ENCODE measurements at regions not wholly inside any gene's neighbourhood (a gene's known extent, or its start where the extent isn't known, plus 50 kb on each side); places are given as distances from the start of the nearest gene placed in this dataset.
"Not testable (repeated sequence)": the region's sequence is repeated elsewhere in the genome, so short reads cannot be mapped to it uniquely, and the experiment has no call there.

DNA sequence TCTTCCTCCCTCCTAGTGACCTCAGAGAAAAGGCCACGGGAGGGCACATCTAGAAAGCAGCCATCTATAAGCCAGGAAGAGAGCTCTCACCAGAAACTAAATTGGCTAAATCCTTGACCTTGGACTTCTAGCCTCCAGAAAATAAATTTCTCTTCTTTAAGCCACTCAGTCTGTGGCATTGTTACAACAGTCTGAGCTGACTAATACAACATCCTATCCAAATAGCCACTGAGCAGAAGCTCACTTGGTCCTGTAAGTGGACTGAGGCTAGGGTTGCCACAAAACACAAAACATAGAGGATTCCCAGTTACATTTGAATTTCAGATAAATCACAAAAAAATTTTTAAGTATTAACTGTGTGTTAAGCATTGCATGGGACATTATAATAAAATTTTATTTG lies 383.4 kb downstream of the MLLT3 start:
- DNase-seq: no peak

DNA sequence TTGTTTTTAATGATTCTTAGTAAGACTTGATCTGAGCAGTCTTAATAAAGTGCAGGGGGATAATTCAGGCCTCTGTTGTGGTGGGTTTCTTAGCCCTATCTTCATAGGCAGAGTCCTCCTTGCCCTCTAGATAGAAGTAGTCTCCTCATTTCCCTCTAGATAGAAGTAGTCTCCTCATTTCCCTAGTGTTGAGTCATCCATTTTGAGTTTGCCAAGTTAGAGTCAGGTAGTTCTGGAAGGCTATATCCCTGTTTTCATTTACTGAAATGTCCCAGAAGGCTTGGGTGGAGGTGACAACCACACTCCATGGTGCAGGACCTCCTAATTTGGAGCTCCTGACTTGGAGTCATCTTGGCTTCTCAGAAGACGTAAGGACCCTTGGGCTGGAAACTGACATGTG lies 384.6 kb downstream of the MLLT3 start:
- DNase-seq: no peak

DNA sequence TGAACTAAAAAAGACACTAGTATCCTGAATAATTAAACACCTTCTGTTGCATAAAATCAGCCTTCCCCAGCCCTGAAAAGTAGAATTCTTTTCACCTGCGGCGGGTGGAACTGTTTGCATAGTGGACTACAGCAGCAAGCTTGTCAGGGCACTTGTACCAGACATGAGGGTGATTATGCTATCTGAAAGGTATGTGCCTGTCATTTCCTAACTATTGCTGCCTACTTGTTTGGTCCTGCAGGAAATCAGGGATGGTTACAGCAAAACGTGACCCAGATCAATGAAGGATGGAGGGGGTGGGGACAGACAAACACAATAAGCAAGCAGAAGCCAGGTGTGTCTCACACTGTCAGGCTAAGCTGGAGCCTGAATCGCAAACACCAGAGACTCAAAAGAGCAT lies 385.6 kb downstream of the MLLT3 start:
- DNase-seq: no peak

DNA sequence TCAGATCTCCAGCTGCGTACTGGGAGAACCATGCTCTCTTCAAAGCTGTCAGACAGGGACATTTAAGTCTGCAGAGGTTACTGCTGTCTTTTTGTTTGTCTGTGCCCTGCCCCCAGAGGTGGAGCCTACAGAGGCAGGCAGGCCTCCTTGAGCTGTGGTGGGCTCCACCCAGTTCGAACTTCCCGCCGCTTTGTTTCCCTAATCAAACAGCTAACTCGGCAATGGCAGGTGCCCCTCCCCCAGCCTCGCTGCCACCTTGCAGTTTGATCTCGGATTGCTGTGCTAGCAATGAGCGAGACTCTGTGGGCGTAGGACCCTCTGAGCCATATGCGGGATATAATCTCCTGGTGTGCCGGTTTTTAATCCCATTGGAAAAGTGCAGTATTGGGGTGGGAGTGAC lies 387.1 kb downstream of the MLLT3 start:
- not testable (repeated sequence) for DNase-seq

DNA sequence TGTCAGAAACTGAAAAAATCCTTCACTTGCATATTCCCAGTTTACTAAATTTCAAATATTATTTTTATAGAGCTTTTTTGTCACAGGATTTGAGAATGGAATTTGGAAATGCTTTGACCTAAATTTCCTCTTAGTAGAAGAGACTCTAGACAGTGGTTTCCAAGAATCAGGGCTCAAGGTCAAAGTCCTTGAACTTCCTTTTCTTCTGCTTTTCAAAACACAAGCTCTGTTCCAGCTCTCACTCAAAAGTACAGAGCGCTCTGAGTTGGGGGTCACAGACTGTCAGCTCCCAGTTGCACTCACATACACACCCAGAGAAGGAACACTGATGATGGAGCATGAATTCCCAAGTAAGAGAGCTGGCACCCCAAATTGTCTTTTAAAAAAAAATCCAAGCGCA lies 394.2 kb downstream of the MLLT3 start:
- no peak for DNase-seq

DNA sequence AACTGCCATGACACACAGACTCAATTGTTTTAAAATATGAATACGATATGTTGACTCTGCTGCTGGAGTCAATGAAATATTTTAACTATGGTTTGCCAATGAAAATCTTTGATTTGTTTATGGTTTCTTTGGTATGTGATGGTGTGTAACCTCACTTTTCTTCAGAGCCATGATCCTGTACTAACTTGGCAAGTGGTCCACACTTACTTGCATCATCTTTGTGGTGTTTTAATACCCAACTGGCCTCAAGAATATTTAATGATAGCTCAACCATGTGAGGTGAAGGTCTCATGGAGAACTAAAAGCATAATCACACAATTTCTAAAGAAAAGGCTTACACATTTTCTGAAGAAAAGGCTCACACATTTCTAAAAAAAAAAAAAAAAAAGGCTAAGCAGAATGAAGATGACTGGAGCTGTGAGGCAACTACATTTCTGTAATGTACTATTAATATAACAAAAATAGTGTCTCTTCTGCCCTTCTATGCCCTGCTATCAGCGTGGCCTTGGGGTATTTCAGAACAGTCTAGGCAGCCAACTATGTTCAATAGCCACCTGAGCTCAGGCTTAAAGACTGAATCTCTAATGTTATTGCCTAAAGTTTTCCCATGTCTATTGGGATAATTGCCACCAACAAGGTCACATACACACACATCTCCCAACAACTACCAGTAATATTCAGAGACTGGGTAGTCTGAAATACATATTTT lies 395.0 kb downstream of the MLLT3 start:
- DNase-seq: no peak

DNA sequence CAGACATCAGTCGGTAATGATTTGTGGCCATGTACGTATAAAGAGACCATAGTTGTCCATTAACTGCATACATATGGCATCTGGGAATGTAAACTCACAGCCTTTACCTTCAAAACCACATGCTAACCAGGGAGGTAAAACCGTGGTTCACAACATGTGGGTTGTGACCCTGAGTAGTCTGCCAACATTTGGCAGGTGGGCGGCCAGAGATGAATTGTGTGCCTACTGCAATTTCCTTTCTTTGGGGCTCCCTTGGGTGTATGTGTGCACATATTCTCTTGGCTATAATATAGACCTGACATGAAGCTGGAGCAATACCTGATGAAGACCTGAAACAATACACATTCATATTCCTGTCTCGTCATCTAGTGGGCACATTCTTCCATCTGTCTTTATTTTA lies 396.0 kb downstream of the MLLT3 start:
- DNase-seq: no peak

DNA sequence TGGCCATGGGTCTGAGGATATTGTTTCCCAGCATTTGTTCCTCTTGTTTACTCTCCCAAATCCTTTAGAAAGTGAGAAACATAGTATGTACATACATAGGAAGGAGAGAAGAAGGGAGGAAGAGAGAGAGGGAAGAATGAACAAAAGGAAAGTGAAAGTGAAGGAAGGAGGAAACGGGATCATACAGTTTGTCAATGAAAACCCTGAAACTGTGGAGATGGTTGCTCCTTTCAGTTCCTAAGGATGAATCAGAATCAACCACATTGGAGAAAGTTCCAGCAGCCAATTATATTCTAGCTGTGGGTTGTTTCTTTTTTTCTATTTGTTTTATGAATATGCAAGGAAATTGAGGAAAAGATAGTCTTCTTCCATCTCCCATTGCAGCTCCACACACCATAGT lies 396.5 kb downstream of the MLLT3 start:
- no peak for DNase-seq

DNA sequence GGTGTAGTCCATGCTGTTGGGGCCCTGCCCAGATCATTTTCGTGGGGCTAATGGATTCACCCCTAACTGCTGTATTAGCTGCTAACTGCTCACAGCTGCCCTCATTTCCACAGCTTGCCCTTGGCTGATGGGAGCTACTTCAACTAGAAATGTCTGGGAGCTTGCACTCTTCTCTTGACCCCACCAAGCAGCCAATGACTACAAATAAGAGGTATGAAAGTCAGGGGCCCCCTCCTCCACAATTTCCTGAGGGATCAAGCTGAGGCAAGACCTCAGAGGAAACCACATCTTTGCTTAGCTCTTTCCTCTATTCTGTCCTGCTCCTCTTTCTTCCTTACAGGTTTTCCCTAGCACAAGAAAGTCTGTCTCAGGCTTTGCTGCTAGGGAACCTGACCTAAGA lies 397.5 kb downstream of the MLLT3 start:
- no peak for DNase-seq

DNA sequence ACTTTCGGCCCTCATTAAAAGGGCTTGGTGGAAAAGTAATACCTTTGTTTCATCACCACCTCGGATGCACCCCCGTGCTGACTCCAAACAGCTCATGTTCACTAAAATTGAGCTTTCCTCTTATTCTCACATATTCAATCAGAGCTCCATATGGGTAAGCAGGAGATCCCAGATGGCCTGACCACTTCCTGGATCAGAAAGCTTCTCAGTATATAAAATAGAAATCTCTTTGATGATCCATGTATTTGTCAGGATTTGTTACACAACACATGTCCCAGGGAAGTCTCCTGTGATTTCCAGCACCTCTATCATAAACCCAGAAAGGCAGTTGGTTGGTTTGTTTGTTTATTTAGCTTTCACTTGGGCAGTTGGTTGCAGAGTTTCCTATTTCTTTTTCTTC lies 402.0 kb downstream of the MLLT3 start:
- DNase-seq: no peak

DNA sequence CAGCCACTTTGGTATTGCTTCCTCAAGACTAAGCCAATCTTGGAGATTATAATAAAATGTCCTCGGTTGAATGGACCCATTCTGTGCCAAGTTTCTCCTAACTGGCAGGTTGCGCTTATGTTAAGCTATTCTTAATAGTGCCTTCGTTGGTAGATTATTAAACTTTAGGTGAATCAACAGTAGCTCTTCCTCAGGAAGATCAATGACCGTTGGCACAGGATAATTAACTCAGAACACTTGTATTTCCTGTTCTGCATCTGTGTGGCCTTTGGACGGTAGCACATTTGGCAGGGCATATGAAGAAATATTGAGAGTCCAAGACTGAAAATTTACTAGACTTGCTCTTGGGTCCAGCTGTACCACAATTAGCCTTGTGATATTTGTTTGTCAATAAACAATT lies 402.9 kb downstream of the MLLT3 start:
- no peak for DNase-seq

DNA sequence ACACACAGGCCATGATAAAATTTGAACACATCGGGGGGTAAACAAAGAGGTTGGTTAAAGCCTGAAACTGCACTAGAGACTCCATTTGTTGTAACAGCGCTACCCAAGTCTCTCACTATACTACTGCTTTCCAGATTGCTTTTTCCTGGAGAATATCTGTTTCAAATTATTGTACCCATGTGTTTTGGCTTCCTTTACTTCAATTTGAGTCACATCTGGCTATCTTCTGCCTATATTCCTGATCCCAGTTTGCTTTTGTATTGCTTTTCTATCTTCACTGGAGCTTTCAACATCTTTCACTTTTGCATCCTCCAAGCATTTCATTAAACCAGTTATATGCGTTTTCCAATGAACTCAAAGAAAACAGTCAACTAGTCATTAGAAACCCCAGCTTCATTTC lies 404.7 kb downstream of the MLLT3 start:
- no peak for DNase-seq

DNA sequence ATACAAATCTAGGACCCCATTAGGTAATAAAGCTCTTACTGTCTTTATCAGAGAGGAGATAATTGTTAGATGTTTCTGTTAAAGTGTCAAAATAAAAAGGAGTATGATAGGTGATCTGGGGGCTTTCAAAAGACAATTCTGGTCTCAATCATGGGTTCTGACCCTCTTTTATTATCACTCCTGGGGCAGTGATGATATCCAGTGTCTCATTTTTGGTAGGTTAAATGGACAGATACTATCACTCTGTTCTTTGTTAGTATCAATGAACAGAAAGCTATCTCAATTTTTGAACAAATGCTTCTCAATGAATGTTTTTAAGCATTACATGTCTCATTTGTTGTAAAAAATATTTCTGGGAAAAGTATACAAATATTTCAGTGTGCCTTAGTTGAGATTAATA lies 405.9 kb downstream of the MLLT3 start:
- no peak for DNase-seq

DNA sequence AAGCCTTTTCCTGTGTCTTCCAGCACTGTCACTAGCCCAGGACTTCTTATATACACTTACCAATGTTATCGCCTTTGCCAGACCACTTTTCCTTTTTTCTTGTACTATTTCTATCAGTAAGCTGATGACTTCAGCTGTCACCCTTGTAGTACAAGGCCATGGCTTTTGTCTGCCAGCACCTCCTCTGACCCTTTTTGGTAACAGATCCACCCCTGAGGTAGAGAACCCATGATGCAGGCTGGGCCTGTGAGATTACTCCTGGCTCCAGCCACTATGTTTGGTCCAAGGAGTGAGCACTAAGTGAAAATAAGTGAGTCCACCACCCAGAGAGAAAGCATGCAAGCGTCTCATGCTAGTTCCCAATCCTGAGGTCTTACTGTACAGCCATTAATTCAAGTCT lies 406.7 kb downstream of the MLLT3 start:
- DNase-seq: no peak

DNA sequence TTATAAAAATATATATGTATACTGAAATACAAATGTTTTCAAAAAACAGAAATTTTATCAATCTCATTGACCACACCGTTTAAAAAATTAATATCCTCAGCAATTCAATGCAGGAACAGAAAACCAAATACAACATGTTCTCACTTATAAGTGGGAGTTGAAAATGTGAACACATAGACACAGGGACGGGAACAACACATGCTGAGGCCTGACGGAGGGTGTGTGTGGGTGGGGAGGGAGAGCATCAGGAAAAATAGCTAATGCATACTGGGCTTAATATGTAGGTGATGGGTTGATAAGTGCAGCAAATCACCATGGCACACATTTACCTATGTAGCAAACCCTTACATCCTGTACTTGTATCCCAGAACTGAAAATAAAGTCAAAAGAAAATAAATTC lies 409.5 kb downstream of the MLLT3 start:
- no peak for DNase-seq

DNA sequence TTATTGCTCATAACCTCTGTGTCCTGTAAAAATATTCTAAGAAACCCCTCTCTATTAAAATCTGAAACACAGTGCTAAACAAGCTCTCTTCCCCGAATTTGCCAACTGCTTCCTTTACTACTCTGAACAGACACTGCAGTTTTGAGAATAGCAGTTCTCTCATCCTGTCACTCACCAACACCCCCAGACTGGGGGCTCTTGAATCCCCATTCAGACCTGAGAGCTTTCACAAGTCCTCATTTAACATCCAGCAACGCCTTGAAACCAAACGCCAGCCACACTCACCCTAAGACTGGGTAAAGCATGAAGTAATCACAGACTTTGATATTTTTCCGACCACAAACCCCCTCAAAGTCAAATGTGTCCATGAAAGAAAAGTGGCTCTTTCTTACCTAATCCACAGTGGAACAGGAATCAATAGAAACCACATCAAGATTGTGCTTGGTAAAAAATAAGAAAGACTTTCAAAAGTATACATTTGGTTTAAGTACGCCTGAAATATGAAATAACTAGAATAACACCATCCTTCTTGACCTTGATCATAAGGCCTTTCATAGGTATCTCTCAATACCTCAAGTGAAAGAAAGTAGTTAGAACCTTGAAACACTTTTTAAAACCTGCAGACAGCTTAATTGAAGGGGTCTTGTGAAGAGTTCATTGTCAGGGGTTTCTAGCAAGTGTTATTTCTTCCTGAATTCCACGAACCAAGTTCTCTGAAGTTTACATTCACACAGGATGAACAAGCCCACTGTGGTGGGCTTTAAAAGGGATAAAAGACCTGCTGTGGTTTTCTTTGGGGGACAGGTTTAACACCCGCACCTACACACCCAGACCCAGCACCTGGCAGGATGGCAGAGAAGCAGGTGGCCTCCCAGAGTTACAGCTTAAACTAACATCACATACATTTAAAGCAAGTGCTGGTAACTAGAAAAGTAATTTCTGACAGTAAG lies 412.6 kb downstream of the MLLT3 start:
- DNase-seq: no peak

DNA sequence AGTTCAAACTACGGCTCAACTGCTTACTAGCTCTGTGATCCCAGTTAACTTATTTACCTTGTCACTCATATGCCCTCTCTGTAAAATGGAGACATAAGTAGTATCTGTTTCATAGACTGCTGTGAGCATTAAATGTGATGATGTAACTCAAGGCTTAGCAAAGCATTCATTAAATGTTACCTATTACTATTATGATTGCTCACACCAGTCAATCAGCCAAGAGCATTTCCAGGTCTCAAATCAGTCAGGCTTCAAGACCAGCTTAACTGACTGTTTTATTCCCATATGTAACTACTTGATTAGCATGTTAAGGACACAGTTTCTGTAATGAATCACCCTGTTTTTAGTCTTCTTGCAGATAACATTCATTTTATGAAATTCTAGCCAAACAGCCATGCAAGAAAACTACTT lies 413.3 kb downstream of the MLLT3 start:
- DNase-seq: no peak

DNA sequence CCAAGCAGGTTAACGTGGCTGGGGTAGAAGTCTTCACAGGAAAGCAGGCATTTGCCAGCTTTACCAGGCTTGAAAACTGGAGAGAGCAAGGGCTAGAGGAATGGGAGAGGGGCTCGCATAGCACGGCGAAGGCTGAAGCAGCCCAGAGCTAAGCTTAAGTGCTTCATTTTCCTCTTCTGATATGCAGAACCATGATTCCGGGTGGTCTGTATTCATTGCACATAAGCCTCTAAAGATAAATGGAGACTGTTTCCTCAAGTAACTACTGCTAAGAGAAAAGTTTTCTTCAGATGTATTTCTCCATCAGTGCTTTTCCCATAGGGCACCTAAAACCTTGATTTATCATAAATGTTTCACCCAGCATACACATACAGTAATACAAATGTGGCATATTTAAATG lies 414.1 kb downstream of the MLLT3 start:
- DNase-seq: no peak

DNA sequence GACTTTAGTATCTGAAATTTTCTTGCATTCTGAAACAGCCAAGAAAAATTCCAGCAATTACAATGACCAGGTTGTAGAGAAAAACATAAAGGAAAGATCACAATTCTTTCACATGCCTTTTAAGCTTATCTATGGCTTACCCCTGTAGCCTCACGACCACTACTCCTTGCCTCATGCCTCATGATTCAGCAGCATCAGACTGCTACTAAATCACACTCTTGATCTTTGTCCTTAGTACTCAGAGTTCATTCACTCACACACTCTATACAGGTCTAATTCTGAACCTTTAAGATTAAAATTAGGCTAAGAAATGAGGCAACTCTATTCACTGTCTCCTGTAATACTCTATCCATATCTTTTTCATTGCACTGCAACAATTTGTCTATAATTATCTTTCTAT lies 415.1 kb downstream of the MLLT3 start:
- DNase-seq: no peak

DNA sequence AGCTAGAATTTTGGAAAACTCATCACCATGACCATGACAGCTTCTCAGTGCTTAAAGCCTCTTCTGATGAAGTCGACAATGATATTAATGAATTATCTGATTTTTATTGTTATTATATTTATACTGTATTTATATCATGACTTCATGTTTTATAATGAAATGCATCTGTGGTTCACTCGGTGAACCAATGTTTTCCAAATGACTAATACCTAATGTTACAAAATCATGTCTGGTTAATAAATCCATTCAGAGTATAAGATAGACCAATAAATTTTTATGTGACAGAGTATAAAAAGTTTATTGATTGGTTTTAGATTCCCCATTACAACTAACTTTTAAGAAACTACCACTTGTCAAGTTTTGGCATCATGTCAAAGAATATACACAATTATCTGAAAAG lies 416.5 kb downstream of the MLLT3 start:
- DNase-seq: no peak

DNA sequence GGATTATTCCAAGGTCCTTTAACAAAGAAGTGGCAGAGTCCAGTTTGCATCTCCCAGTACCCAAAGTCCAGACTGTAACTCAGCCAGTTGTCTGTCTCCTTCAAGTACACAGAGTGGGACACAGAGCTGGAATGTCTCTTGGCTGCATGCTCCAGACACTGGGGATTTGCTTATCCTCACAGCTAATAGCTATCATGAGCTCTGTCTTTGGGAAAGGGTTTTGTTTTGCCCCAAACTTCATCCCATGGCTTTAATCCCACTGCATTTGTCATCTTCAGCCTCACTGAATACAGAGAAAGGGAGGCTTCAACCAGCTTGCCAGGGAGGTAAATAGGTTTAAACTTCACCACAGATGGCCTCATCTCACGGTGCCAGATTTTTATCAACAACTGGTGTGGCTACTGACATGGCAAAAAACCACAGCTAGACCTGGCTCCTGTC lies 412.2 kb upstream of the SLC24A2 start:
- no peak for DNase-seq

DNA sequence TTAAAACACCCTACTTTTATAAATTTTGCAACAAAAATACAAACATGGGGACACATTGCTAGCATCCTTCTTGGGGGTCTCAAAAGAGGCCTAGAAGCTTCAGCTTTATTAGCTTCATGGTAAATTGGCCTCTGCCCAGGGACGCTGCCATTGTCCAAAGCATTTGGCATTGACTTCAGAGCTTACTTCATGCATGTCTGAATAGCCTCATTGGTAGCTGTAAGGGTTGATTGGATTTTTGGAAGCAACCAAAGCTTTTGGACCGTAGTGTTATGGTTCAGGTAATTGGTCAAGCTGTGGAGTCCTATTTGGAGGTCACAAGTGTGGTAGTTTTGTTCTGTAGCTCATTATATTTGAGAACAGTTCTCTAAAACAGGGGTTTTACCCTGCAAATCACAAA lies 411.7 kb upstream of the SLC24A2 start:
- no peak for DNase-seq

DNA sequence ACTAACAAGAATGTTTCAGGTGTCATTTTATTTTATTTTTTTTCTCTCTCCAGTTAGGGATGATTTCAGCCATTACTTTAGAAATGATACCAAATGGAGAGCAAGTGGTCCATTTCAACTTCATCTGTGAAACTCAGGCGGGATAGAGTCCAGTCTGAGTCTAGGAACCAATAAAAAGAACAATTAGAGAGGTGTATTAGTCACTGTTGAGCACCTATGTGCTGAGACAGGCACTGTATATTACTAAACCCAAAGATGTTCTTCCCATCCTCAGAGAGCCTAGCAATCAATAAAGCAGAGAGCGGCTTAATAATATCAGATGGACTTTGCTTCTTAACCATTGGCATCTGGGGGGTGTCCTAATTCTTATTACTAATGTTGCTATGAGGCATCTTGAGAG lies 410.3 kb upstream of the SLC24A2 start:
- no peak for DNase-seq

DNA sequence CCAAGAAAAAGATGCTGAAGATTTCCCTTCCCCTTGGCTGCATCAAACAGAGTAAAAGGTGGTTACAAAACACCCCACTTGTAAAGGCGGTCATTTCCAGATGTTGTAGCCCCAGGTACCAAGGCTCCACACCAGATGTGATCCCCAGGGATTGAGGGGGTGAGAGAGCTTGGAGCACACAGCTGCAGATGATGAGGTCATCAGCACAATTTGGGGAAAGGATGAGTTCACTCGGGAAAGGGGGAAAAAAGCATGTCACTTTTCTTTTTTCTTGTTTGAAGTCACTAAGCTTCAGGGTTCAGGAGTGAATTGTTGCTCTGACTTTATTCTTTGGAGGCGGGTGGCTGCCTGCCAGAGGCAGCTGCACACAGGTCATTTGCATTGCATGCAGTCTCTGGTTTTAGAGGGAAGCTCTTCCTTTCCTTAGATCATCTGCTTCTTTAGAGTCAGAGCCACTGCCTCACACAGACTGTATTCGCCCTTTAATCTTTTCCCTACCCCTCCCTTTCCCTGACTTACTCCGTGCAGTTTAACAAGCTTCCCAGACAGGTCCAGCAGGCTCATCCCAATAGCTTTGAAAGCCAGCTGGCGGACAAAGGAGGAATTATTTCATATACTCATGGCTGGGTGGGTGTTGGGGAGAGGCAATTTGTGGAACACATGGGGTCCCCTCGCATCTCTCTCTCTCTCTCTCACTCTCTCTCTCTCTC lies 409.3 kb upstream of the SLC24A2 start:
- no peak for DNase-seq

Data from hippocampal formation (tissue), 2 donors.